A549 (cell line): ENCODE measurements at regions not wholly inside any gene's neighbourhood (a gene's known extent, or its start where the extent isn't known, plus 50 kb on each side); places are given as distances from the start of the nearest gene placed in this dataset.

Experiments
- ATAC-seq, 2 experiments: fragments of 200-7000 bp in 1 of 2; fragments of >200 bp in 1 of 2; cut with Nextera tagmentation in 1 of 2; cut with Tn5 transposase in 1 of 2; 3 replicates each; pipeline versions ENCODE4 v1.8.0 to v1.9.1; 2018 to 2020; ENCODE audit warnings: mild to moderate bottlenecking in 1 of 2, moderate library complexity in 1 of 2
- CTCF ChIA-PET: fragments of 300-600 bp; sonication (Branson Sonifier 250); formaldehyde crosslinking; extraction: SDS; loops from one replicate; lab custom pipeline; 2021; ENCODE audit warnings: antibody characterized with exemption, inconsistent platforms; lab: Yijun Ruan, JAX
- POLR2A ChIA-PET: fragments of 350-600 bp; formaldehyde crosslinking; extraction: SDS; loops from one replicate; lab custom pipeline; 2021; ENCODE audit warnings: antibody characterized with exemption, inconsistent platforms; lab: Yijun Ruan, JAX
- DNase-seq, 2 experiments: peaks; one replicate each; pipeline versions ENCODE4 v3.0.0 to v3.0.0-alpha.2; 2011 to 2016; ENCODE audit warnings: low read depth in 1 of 2, low spot score in 1 of 2
- FAIRE-seq: peaks from 2 replicates; lab custom pipeline; 2011; peaks lifted over from hg19 to GRCh38; lab: Jason Lieb, UNC
- H3K27ac ChIP-seq, 2 experiments: fragments of >200 bp; sonication (Bioruptor Twin); formaldehyde crosslinking; 3 replicates each; pipeline ENCODE4 v1.5.1; 2016 to 2017
- H3K4me1 ChIP-seq: fragments of >200 bp; sonication (Bioruptor Twin); formaldehyde crosslinking; 3 replicates; pipeline ENCODE4 v1.6.1; 2016
- H3K4me2 ChIP-seq: fragments of >200 bp; sonication (Bioruptor Twin); formaldehyde crosslinking; 3 replicates; pipeline ENCODE4 v1.6.1; 2016
- H3K4me3 ChIP-seq: fragments of >200 bp; sonication (Bioruptor Twin); formaldehyde crosslinking; 3 replicates; pipeline ENCODE4 v1.5.1; 2016
- H3K9me3 ChIP-seq: fragments of >200 bp; sonication (Bioruptor Twin); formaldehyde crosslinking; 3 replicates; pipeline ENCODE4 v1.6.1; 2016
- CEBPB ChIP-seq, 2 experiments: fragments of >200 bp in 1 of 2; sonication (Bioruptor Twin) in 1 of 2; formaldehyde crosslinking in 1 of 2; IDR thresholded peaks; 2 replicates each; pipeline ENCODE4 v1.6.1; 2012 to 2016
- EHF ChIP-seq: fragments of 250-450 bp; sonication (Bioruptor Pico); IDR thresholded peaks from 2 replicates; pipeline ENCODE4 v1.5.0; 2020; ENCODE audit warnings: mild to moderate bottlenecking
- ESRRA ChIP-seq: fragments of 150-350 bp; IDR thresholded peaks from 2 replicates; pipeline ENCODE4 v1.6.1; 2014; ENCODE audit warnings: mild to moderate bottlenecking, low read length, borderline replicate concordance
- FOSB ChIP-seq: fragments of 250-450 bp; sonication (Bioruptor Pico); IDR thresholded peaks from 2 replicates; pipeline ENCODE4 v1.5.0; 2020; ENCODE audit warnings: mild to moderate bottlenecking, moderate library complexity
- HDAC2 ChIP-seq: fragments of 200-600 bp; sonication (generic); IDR thresholded peaks from 2 replicates; pipeline ENCODE4 v1.6.1; 2016
- HOXB13 ChIP-seq: fragments of 250-450 bp; sonication (Bioruptor Pico); IDR thresholded peaks from 2 replicates; pipeline ENCODE4 v1.5.0; 2020; ENCODE audit warnings: low read depth, mild to moderate bottlenecking, moderate library complexity
- JUN ChIP-seq, 2 experiments: fragments of >200 bp; sonication (Bioruptor Twin); formaldehyde crosslinking; IDR thresholded peaks; 2 replicates in 1 of 2; 3 replicates in 1 of 2; pipeline ENCODE4 v1.6.1; 2016 to 2017
- KDM1A ChIP-seq: fragments of 200-600 bp; sonication (generic); IDR thresholded peaks from 2 replicates; pipeline ENCODE4 v1.6.1; 2016; ENCODE audit warnings: low read depth, mild to moderate bottlenecking
- NR3C1 ChIP-seq: fragments of >200 bp; sonication (Bioruptor Twin); formaldehyde crosslinking; IDR thresholded peaks from 3 replicates; pipeline ENCODE4 v1.6.1; 2017
- PHF8 ChIP-seq: fragments of 200-600 bp; sonication (generic); IDR thresholded peaks from 2 replicates; pipeline ENCODE4 v1.6.1; 2016; ENCODE audit warnings: low read depth, mild to moderate bottlenecking, antibody characterized with exemption, moderate library complexity, borderline replicate concordance
- POLR2A ChIP-seq: IDR thresholded peaks from 2 replicates; pipeline ENCODE4 v1.6.1; 2012; ENCODE audit warnings: mild to moderate bottlenecking, low read length
- RAD21 ChIP-seq, 2 experiments: fragments of >200 bp in 1 of 2; sonication (Bioruptor Twin) in 1 of 2; formaldehyde crosslinking in 1 of 2; IDR thresholded peaks in 1 of 2; conservative IDR thresholded peaks in 1 of 2; 2 replicates in 1 of 2; 3 replicates in 1 of 2; pipeline ENCODE4 v1.6.1; 2012 to 2018; ENCODE audit warnings: inconsistent platforms in 1 of 2
- RCOR1 ChIP-seq: fragments of 150-350 bp; IDR thresholded peaks from 2 replicates; pipeline ENCODE4 v1.6.1; 2014; ENCODE audit warnings: antibody characterized with exemption, low read length, low read depth
- RFX5 ChIP-seq: fragments of 450-650 bp; IDR thresholded peaks from 2 replicates; pipeline ENCODE4 v1.7.1; 2014; ENCODE audit warnings: antibody characterized with exemption, mild to moderate bottlenecking, moderate library complexity
- SMC3 ChIP-seq: fragments of >200 bp; sonication (Bioruptor Twin); formaldehyde crosslinking; IDR thresholded peaks from 3 replicates; pipeline ENCODE4 v1.6.1; 2018; ENCODE audit warnings: inconsistent platforms
- TP53 ChIP-seq: fragments of 250-450 bp; sonication (Bioruptor Pico); IDR thresholded peaks from 2 replicates; pipeline ENCODE4 v1.5.0; 2021; ENCODE audit warnings: mild to moderate bottlenecking, moderate library complexity
- ZC3H11A ChIP-seq: fragments of 450-650 bp; IDR thresholded peaks from 2 replicates; pipeline ENCODE4 v1.6.1; 2014; ENCODE audit warnings: antibody characterized with exemption, mild to moderate bottlenecking
- WGBS: methylation state at CpG from one replicate; pipeline ENCODE4 v1.1.6; 2017; ENCODE audit errors: missing lambda C conversion rate; 5-methylcytosine and 5-hydroxymethylcytosine counted together
- TF ChIP-seq, protein P1 (sequence below): fragments of >200 bp; sonication (Bioruptor Twin); formaldehyde crosslinking; IDR thresholded peaks from 3 replicates; pipeline ENCODE4 v1.5.1; 2016
- TF ChIP-seq, protein P2 (sequence below): IDR thresholded peaks from 2 replicates; pipeline ENCODE4 v1.6.1; 2012; ENCODE audit warnings: low read depth, borderline replicate concordance
- TF ChIP-seq, protein P3 (sequence below): fragments of 250-450 bp; sonication (Bioruptor Pico); IDR thresholded peaks from 2 replicates; pipeline ENCODE4 v1.5.0; 2021; ENCODE audit warnings: mild to moderate bottlenecking, moderate library complexity, borderline replicate concordance
- TF ChIP-seq, protein P4 (sequence below): fragments of 250-450 bp; sonication (Bioruptor Pico); IDR thresholded peaks from 2 replicates; pipeline ENCODE4 v1.5.0; 2020; ENCODE audit warnings: low read depth, mild to moderate bottlenecking, moderate library complexity
- TF ChIP-seq, protein P5 (sequence below): fragments of 150-350 bp; IDR thresholded peaks from 2 replicates; pipeline ENCODE4 v1.6.1; 2014; ENCODE audit warnings: low read depth, mild to moderate bottlenecking, low read length
- TF ChIP-seq, protein P6 (sequence below): fragments of >200 bp; sonication (Bioruptor Twin); formaldehyde crosslinking; IDR thresholded peaks from 3 replicates; pipeline ENCODE4 v1.6.1; 2016

DNA sequence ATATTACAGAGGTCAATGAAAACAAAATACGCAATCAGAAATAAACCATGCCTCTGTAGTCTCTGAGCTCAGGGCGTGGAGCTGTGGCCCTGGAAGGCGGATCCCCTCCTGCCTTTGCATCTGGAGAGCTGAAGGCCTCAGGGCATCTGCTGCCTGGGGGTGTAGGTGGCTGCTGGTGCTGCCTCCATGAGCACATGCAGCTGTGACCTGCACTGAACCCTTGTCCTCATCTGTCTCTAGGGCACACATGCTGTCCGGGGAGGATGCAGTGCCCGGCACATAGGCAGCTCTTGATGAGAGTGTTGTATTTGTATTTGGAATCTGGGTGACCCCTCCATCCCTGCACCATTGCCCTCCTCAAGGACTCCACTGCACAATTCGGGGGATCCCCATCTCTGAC, 185.7 kb downstream of the TEX29 start:
- Histone ChIP-seq H3K27ac (no peak overlapping the region), H3K4me2 (no peak overlapping the region), H3K4me3 (no peak overlapping the region), H3K4me1 (no peaks in the 10 kb centered on the region), H3K9me3 (no peaks in the 10 kb centered on the region)
- 47% methylated on average over 4 of the region's 6 CpGs for WGBS
- ATAC-seq (no peak), FAIRE-seq (no peak), DNase-seq (no peak)
- CTCF ChIA-PET = no interaction called here
- POLR2A ChIA-PET = no interaction called here
- TF ChIP-seq KDM1A (no peak), CEBPB (IDR thresholded peaks at IDR 0.05) (no peak), ZC3H11A (no peak), ESRRA (no peak), HDAC2 (no peak), RCOR1 (no peak), NR3C1 (no peak), RFX5 (no peak), PHF8 (no peak), HOXB13 (CRISPR knock-in tag) (no peak)
- TF ChIP-seq, protein P1, sequence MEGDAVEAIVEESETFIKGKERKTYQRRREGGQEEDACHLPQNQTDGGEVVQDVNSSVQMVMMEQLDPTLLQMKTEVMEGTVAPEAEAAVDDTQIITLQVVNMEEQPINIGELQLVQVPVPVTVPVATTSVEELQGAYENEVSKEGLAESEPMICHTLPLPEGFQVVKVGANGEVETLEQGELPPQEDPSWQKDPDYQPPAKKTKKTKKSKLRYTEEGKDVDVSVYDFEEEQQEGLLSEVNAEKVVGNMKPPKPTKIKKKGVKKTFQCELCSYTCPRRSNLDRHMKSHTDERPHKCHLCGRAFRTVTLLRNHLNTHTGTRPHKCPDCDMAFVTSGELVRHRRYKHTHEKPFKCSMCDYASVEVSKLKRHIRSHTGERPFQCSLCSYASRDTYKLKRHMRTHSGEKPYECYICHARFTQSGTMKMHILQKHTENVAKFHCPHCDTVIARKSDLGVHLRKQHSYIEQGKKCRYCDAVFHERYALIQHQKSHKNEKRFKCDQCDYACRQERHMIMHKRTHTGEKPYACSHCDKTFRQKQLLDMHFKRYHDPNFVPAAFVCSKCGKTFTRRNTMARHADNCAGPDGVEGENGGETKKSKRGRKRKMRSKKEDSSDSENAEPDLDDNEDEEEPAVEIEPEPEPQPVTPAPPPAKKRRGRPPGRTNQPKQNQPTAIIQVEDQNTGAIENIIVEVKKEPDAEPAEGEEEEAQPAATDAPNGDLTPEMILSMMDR = no peak
- TF ChIP-seq, protein P2, sequence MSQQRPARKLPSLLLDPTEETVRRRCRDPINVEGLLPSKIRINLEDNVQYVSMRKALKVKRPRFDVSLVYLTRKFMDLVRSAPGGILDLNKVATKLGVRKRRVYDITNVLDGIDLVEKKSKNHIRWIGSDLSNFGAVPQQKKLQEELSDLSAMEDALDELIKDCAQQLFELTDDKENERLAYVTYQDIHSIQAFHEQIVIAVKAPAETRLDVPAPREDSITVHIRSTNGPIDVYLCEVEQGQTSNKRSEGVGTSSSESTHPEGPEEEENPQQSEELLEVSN = no peak
- TF ChIP-seq, protein P3, sequence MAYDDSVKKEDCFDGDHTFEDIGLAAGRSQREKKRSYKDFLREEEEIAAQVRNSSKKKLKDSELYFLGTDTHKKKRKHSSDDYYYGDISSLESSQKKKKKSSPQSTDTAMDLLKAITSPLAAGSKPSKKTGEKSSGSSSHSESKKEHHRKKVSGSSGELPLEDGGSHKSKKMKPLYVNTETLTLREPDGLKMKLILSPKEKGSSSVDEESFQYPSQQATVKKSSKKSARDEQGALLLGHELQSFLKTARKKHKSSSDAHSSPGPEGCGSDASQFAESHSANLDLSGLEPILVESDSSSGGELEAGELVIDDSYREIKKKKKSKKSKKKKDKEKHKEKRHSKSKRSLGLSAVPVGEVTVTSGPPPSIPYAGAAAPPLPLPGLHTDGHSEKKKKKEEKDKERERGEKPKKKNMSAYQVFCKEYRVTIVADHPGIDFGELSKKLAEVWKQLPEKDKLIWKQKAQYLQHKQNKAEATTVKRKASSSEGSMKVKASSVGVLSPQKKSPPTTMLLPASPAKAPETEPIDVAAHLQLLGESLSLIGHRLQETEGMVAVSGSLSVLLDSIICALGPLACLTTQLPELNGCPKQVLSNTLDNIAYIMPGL (CRISPR knock-in tag) = no peak
- TF ChIP-seq, protein P4, sequence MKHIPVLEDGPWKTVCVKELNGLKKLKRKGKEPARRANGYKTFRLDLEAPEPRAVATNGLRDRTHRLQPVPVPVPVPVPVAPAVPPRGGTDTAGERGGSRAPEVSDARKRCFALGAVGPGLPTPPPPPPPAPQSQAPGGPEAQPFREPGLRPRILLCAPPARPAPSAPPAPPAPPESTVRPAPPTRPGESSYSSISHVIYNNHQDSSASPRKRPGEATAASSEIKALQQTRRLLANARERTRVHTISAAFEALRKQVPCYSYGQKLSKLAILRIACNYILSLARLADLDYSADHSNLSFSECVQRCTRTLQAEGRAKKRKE = no peak
- TF ChIP-seq, protein P5, sequence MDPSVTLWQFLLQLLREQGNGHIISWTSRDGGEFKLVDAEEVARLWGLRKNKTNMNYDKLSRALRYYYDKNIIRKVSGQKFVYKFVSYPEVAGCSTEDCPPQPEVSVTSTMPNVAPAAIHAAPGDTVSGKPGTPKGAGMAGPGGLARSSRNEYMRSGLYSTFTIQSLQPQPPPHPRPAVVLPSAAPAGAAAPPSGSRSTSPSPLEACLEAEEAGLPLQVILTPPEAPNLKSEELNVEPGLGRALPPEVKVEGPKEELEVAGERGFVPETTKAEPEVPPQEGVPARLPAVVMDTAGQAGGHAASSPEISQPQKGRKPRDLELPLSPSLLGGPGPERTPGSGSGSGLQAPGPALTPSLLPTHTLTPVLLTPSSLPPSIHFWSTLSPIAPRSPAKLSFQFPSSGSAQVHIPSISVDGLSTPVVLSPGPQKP = no peak

DNA sequence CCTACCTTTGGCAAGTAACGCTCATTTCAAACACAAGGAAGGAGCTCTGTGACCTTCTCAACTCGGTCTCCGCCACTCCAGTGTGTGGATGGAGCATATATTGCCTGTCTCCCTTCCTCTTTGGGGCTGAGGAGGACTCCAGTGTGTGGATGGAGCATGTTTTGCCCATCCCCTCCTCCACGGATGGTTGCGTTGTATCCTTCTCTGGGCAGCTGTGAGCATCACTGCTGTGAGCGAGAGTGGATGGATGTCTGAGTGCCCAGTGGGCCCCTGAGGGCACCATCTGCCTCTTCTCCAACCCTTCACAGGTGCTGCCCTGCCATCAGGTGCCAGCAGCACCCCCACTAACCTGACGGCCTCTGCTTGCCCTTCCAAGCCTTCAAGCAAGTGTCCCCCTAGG, 186.2 kb downstream of the TEX29 start:
- ChIA-PET POLR2A (no interaction called here), CTCF (no interaction called here)
- FAIRE-seq (no peak), ATAC-seq (no peak), DNase-seq (no peak)
- TF ChIP-seq JUN (IDR thresholded peaks at IDR 0.05) (no peak), RAD21 (conservative IDR thresholded peaks at IDR 0.05 in 1 of 2, IDR thresholded peaks at IDR 0.05 in 1 of 2) (no peak), EHF (CRISPR knock-in tag) (no peak), SMC3 (no peak), FOSB (CRISPR knock-in tag) (no peak), PHF8 (no peak), POLR2A (no peak), TP53 (CRISPR knock-in tag) (no peak)
- TF ChIP-seq, protein P6, sequence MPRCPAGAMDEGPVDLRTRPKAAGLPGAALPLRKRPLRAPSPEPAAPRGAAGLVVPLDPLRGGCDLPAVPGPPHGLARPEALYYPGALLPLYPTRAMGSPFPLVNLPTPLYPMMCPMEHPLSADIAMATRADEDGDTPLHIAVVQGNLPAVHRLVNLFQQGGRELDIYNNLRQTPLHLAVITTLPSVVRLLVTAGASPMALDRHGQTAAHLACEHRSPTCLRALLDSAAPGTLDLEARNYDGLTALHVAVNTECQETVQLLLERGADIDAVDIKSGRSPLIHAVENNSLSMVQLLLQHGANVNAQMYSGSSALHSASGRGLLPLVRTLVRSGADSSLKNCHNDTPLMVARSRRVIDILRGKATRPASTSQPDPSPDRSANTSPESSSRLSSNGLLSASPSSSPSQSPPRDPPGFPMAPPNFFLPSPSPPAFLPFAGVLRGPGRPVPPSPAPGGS = no peak
- TF ChIP-seq, protein P3 (CRISPR knock-in tag) = no peak
- no peak overlapping the region for H3K4me3 ChIP-seq
- H3K9me3 ChIP-seq = no peaks in the 10 kb centered on the region
- no peak overlapping the region for H3K4me2 ChIP-seq
- H3K27ac ChIP-seq = no peak overlapping the region
- WGBS = 26% methylated on average over 7 of the region's 7 CpGs
- no peaks in the 10 kb centered on the region for H3K4me1 ChIP-seq
